Stimulated activated effector memory CD8-positive, alpha-beta T cell treated with anti-CD3 and anti-CD28 coated beads, Interleukin-12 subunit alpha, Interleukin-12 subunit beta, amount 100 ng/mL, for 72 hours (primary cell): ENCODE measurements at regions not wholly inside any gene's neighbourhood (a gene's known extent, or its start where the extent isn't known, plus 50 kb on each side); places are given as distances from the start of the nearest gene placed in this dataset.
"Not testable (repeated sequence)": the region's sequence is repeated elsewhere in the genome, so short reads cannot be mapped to it uniquely, and the experiment has no call there.

Source experiments
- ATAC-seq: fragments of 150-1000 bp; cut with Tn5 transposase; 2 replicates; pipeline ENCODE4 v1.10.0; 2021
- DNase-seq, 2 donors: peaks; one replicate each; pipeline ENCODE4 v3.0.0; 2021 to 2022; ENCODE audit warnings: low spot score in 2 of 2
- H3K27ac Mint-ChIP-seq: one replicate; pipeline ENCODE4 v1.8.0; 2022; ENCODE audit warnings: mild to moderate bottlenecking, mixed read lengths
- H3K36me3 Mint-ChIP-seq: one replicate; pipeline ENCODE4 v1.8.0; 2022; ENCODE audit warnings: mild to moderate bottlenecking, mixed read lengths
- H3K4me1 Mint-ChIP-seq: one replicate; pipeline ENCODE4 v1.8.0; 2022; ENCODE audit warnings: mixed read lengths
- H3K4me3 Mint-ChIP-seq: one replicate; pipeline ENCODE4 v1.8.0; 2022; ENCODE audit warnings: mild to moderate bottlenecking, mixed read lengths
- H3K9me3 Mint-ChIP-seq: one replicate; pipeline ENCODE4 v1.8.0; 2022; ENCODE audit warnings: mixed read lengths

- no peak overlapping the region for H3K27ac Mint-ChIP-seq
- H3K9me3 Mint-ChIP-seq: no peaks in the 10 kb centered on the region
- ATAC-seq: peak; percentile 95
- DNase-seq: peak in 1 of 2 donors; percentile 37
- peaks cover 51% of the 10 kb centered on the region for H3K4me1 Mint-ChIP-seq
- no peaks in the 10 kb centered on the region for H3K36me3 Mint-ChIP-seq
- H3K4me3 Mint-ChIP-seq: no peak overlapping the region
These were observed 458.6 kb upstream of the KLF6 start for GRCh38 chr10:4243651-4244050.

- DNase-seq (no peak), ATAC-seq (no peak)
- no peaks in the 10 kb centered on the region for H3K36me3 Mint-ChIP-seq
- no peak overlapping the region for H3K27ac Mint-ChIP-seq
- H3K4me3 Mint-ChIP-seq: no peak overlapping the region
- peaks cover 48% of the 10 kb centered on the region for H3K4me1 Mint-ChIP-seq
- no peaks in the 10 kb centered on the region for H3K9me3 Mint-ChIP-seq
These were observed 458.2 kb upstream of the KLF6 start for GRCh38 chr10:4243169-4243568.

GRCh38 chr10:4242561-4243035 lies 457.6 kb upstream of the KLF6 start:
- H3K27ac Mint-ChIP-seq: no peak overlapping the region
- DNase-seq: peak in 1 of 2 donors; percentile 35
- H3K9me3 Mint-ChIP-seq: no peaks in the 10 kb centered on the region
- no peak overlapping the region for H3K4me3 Mint-ChIP-seq
- ATAC-seq: no peak
- H3K4me1 Mint-ChIP-seq: peaks cover 45% of the 10 kb centered on the region
- H3K36me3 Mint-ChIP-seq: no peaks in the 10 kb centered on the region

GRCh38 chr10:4241724-4242345 lies 456.8 kb upstream of the KLF6 start:
- Mint-ChIP-seq H3K27ac (no peak overlapping the region), H3K36me3 (no peaks in the 10 kb centered on the region), H3K4me3 (no peak overlapping the region), H3K9me3 (no peaks in the 10 kb centered on the region), H3K4me1 (peaks cover 39% of the 10 kb centered on the region)
- no peak for ATAC-seq
- DNase-seq: peak in 1 of 2 donors; percentile 8

GRCh38 chr10:4240608-4241197 lies 455.7 kb upstream of the KLF6 start:
- H3K4me3 Mint-ChIP-seq: no peak overlapping the region
- ATAC-seq (no peak), DNase-seq (peak in 1 of 2 donors; percentile 6)
- no peaks in the 10 kb centered on the region for H3K36me3 Mint-ChIP-seq
- no peak overlapping the region for H3K27ac Mint-ChIP-seq
- H3K4me1 Mint-ChIP-seq: peaks cover 28% of the 10 kb centered on the region
- H3K9me3 Mint-ChIP-seq: no peaks in the 10 kb centered on the region

GRCh38 chr10:4239186-4239585 lies 454.2 kb upstream of the KLF6 start:
- no peak overlapping the region for H3K4me3 Mint-ChIP-seq
- H3K9me3 Mint-ChIP-seq: no peaks in the 10 kb centered on the region
- ATAC-seq: no peak
- no peak for DNase-seq
- peaks cover 28% of the 10 kb centered on the region for H3K4me1 Mint-ChIP-seq
- no peak overlapping the region for H3K27ac Mint-ChIP-seq
- no peaks in the 10 kb centered on the region for H3K36me3 Mint-ChIP-seq

GRCh38 chr10:4236905-4237304 lies 451.9 kb upstream of the KLF6 start:
- not testable (repeated sequence) for H3K27ac Mint-ChIP-seq, ATAC-seq, H3K36me3 Mint-ChIP-seq, H3K4me3 Mint-ChIP-seq, H3K9me3 Mint-ChIP-seq, DNase-seq
- H3K4me1 Mint-ChIP-seq: peaks cover 25% of the 10 kb centered on the region

GRCh38 chr10:4234661-4235060 lies 449.7 kb upstream of the KLF6 start:
- peak; percentile 99 for ATAC-seq

GRCh38 chr10:4231439-4231838 lies 446.4 kb upstream of the KLF6 start:
- no peaks in the 10 kb centered on the region for H3K9me3 Mint-ChIP-seq
- H3K4me1 Mint-ChIP-seq: peaks cover 23% of the 10 kb centered on the region
- ATAC-seq (no peak), DNase-seq (no peak)
- no peaks in the 10 kb centered on the region for H3K36me3 Mint-ChIP-seq
- H3K27ac Mint-ChIP-seq: no peak overlapping the region
- no peak overlapping the region for H3K4me3 Mint-ChIP-seq

More at GRCh38 chr10:4234661-4235060, 449.7 kb upstream of the KLF6 start:
- Mint-ChIP-seq H3K27ac (peak overlapping the region; percentile 23), H3K4me1 (peaks cover 23% of the 10 kb centered on the region), H3K36me3 (no peaks in the 10 kb centered on the region), H3K4me3 (peak overlapping the region; percentile 7), H3K9me3 (no peaks in the 10 kb centered on the region)
- DNase-seq: peak; percentile 42 to 79

GRCh38 chr10:4230036-4230435 lies 445.0 kb upstream of the KLF6 start:
- Mint-ChIP-seq H3K27ac (no peak overlapping the region), H3K9me3 (no peaks in the 10 kb centered on the region), H3K36me3 (no peaks in the 10 kb centered on the region), H3K4me1 (peaks cover 16% of the 10 kb centered on the region), H3K4me3 (no peak overlapping the region)
- no peak for ATAC-seq
- no peak for DNase-seq

- Mint-ChIP-seq H3K36me3 (no peaks in the 10 kb centered on the region), H3K9me3 (no peaks in the 10 kb centered on the region), H3K4me3 (no peak overlapping the region), H3K4me1 (peaks cover 9% of the 10 kb centered on the region), H3K27ac (no peak overlapping the region)
- DNase-seq (no peak), ATAC-seq (no peak)
These were observed 444.1 kb upstream of the KLF6 start for GRCh38 chr10:4229106-4229505.

- DNase-seq (no peak), ATAC-seq (no peak)
- H3K27ac Mint-ChIP-seq: no peak overlapping the region
These were observed 442.6 kb upstream of the KLF6 start for GRCh38 chr10:4227586-4227985.

GRCh38 chr10:4226941-4227540 lies 442.0 kb upstream of the KLF6 start:
- Mint-ChIP-seq H3K36me3 (no peaks in the 10 kb centered on the region), H3K4me1 (peaks cover under 1% of the 10 kb centered on the region), H3K27ac (no peak overlapping the region), H3K4me3 (no peak overlapping the region), H3K9me3 (no peaks in the 10 kb centered on the region)
- ATAC-seq (no peak), DNase-seq (no peak)

More at GRCh38 chr10:4227586-4227985, 442.6 kb upstream of the KLF6 start:
- Mint-ChIP-seq H3K4me1 (peaks cover 6% of the 10 kb centered on the region), H3K9me3 (no peaks in the 10 kb centered on the region), H3K4me3 (no peak overlapping the region), H3K36me3 (no peaks in the 10 kb centered on the region)

- Mint-ChIP-seq H3K9me3 (no peaks in the 10 kb centered on the region), H3K4me1 (peaks cover 12% of the 10 kb centered on the region), H3K36me3 (no peaks in the 10 kb centered on the region), H3K27ac (no peak overlapping the region), H3K4me3 (no peak overlapping the region)
- DNase-seq (no peak), ATAC-seq (no peak)
These were observed 439.2 kb upstream of the KLF6 start for GRCh38 chr10:4224178-4224577.

- not testable (repeated sequence) for H3K4me3 Mint-ChIP-seq, H3K9me3 Mint-ChIP-seq, DNase-seq, H3K36me3 Mint-ChIP-seq, H3K27ac Mint-ChIP-seq
- peaks cover 12% of the 10 kb centered on the region for H3K4me1 Mint-ChIP-seq
- peak; percentile 60 for ATAC-seq
These were observed 436.3 kb upstream of the KLF6 start for GRCh38 chr10:4221310-4221709.

- Mint-ChIP-seq H3K9me3 (no peaks in the 10 kb centered on the region), H3K27ac (no peak overlapping the region)
- no peak for DNase-seq
These were observed 434.9 kb upstream of the KLF6 start for GRCh38 chr10:4219901-4220300.

More at GRCh38 chr10:4219901-4220300, 434.9 kb upstream of the KLF6 start:
- H3K36me3 Mint-ChIP-seq: no peaks in the 10 kb centered on the region
- no peak for ATAC-seq
- H3K4me3 Mint-ChIP-seq: no peak overlapping the region
- peaks cover 12% of the 10 kb centered on the region for H3K4me1 Mint-ChIP-seq
